RPMI7951 (cell line): ENCODE measurements at regions not wholly inside any gene's neighbourhood (a gene's known extent, or its start where the extent isn't known, plus 50 kb on each side); places are given as distances from the start of the nearest gene placed in this dataset.
"Not testable (repeated sequence)": the region's sequence is repeated elsewhere in the genome, so short reads cannot be mapped to it uniquely, and the experiment has no call there.

Experiments
- DNase-seq: peaks from one replicate; pipeline ENCODE4 v3.0.0-alpha.2; 2012; ENCODE audit warnings: low read depth

GRCh38 chr18:43714343-43715010 lies 437.2 kb upstream of the SYT4 start:
- no peak for DNase-seq

- no peak for DNase-seq
Observed at GRCh38 chr18:43719267-43719795, 442.0 kb upstream of the SYT4 start.

- DNase-seq: no peak
Observed at GRCh38 chr18:43720041-43720440, 442.8 kb upstream of the SYT4 start.

GRCh38 chr18:43735570-43735969 lies 458.3 kb upstream of the SYT4 start:
- no peak for DNase-seq

GRCh38 chr18:43744960-43745745 lies 467.9 kb upstream of the SYT4 start:
- no peak for DNase-seq

- no peak for DNase-seq
Observed at GRCh38 chr18:43751203-43751602, 473.9 kb upstream of the SYT4 start.

- DNase-seq: no peak
Observed at GRCh38 chr18:43751835-43752234, 474.5 kb upstream of the SYT4 start.

- no peak for DNase-seq
Observed at GRCh38 chr18:43757273-43757672, 480.0 kb upstream of the SYT4 start.

GRCh38 chr18:43758734-43759133 lies 481.4 kb upstream of the SYT4 start:
- no peak for DNase-seq

- DNase-seq: no peak
Observed at GRCh38 chr18:43760010-43760409, 482.7 kb upstream of the SYT4 start.

GRCh38 chr18:43772907-43773306 lies 495.6 kb upstream of the SYT4 start:
- no peak for DNase-seq

GRCh38 chr18:43774497-43774896 lies 497.2 kb upstream of the SYT4 start:
- DNase-seq: no peak

GRCh38 chr18:43775591-43775990 lies 498.3 kb upstream of the SYT4 start:
- DNase-seq: no peak

GRCh38 chr18:43776997-43777396 lies 499.7 kb upstream of the SYT4 start:
- DNase-seq: no peak

GRCh38 chr18:43777636-43778304 lies 500.5 kb upstream of the SYT4 start:
- no peak for DNase-seq

- DNase-seq: no peak
Observed at GRCh38 chr18:43780782-43781340, 503.6 kb upstream of the SYT4 start.

- no peak for DNase-seq
Observed at GRCh38 chr18:43785158-43785557, 507.9 kb upstream of the SYT4 start.

- DNase-seq: no peak
Observed at GRCh38 chr18:43786893-43787292, 509.6 kb upstream of the SYT4 start.

- DNase-seq: not testable (repeated sequence)
Observed at GRCh38 chr18:43787721-43788120, 510.4 kb upstream of the SYT4 start.

- DNase-seq: no peak
Observed at GRCh38 chr18:43789234-43790000, 512.1 kb upstream of the SYT4 start.

- no peak for DNase-seq
Observed at GRCh38 chr18:43793910-43794309, 516.6 kb upstream of the SYT4 start.

GRCh38 chr18:43794363-43794762 lies 517.1 kb upstream of the SYT4 start:
- no peak for DNase-seq
